IPS-20b (cell line): ENCODE measurements at regions not wholly inside any gene's neighbourhood (a gene's known extent, or its start where the extent isn't known, plus 50 kb on each side); places are given as distances from the start of the nearest gene placed in this dataset.
"Not testable (repeated sequence)": the region's sequence is repeated elsewhere in the genome, so short reads cannot be mapped to it uniquely, and the experiment has no call there.

ENCODE experiments used
- H3K27ac ChIP-seq: one replicate; pipeline ENCODE4 v1.5.1; 2013; ENCODE audit warnings: low read length
- H3K27me3 ChIP-seq: 2 replicates; pipeline ENCODE4 v1.6.1; 2013; ENCODE audit warnings: mild to moderate bottlenecking, low read length, inconsistent platforms; ENCODE audit not compliant: insufficient read depth
- H3K36me3 ChIP-seq: 2 replicates; pipeline ENCODE4 v1.6.1; 2013; ENCODE audit warnings: low read depth, mild to moderate bottlenecking, inconsistent platforms, low read length, moderate library complexity; ENCODE audit not compliant: insufficient read depth
- H3K4me1 ChIP-seq: 2 replicates; pipeline ENCODE4 v1.6.1; 2013; ENCODE audit warnings: mild to moderate bottlenecking, control low read depth, inconsistent platforms, low read length, moderate library complexity; ENCODE audit not compliant: insufficient read depth
- H3K4me3 ChIP-seq: 2 replicates; pipeline ENCODE4 v1.5.1; 2013; ENCODE audit warnings: mild to moderate bottlenecking, low read length, inconsistent platforms
- H3K9ac ChIP-seq: 2 replicates; pipeline ENCODE4 v1.6.1; 2013; ENCODE audit warnings: low read depth, mild to moderate bottlenecking, inconsistent platforms, low read length, moderate library complexity
- H3K9me3 ChIP-seq: 2 replicates; pipeline ENCODE4 v1.6.1; 2013; ENCODE audit warnings: mild to moderate bottlenecking, low read depth, low read length, inconsistent platforms; ENCODE audit not compliant: insufficient read depth

DNA sequence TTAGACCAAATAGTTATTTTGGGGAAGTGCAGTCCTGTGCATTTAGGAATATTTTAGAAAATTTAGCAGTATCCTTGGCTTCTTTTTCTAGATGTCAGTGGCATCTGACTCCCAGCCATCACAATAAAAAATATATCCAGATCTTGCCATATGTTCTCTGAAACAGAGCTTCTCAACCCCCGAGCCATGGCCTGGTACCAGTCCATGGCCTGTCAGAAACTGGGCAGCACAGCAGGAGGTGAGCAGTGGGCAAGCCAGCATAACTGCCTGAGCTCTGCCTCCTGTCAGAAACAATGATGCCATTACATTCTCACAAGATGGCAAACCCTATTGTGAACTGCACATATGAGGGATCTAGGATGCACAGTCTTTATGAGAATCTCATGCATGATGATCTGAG is 480.0 kb downstream of the LRRIQ3 start:
- no peaks in the 10 kb centered on the region for H3K9me3 ChIP-seq
- no peak overlapping the region for H3K9ac ChIP-seq
- no peak overlapping the region for H3K4me3 ChIP-seq

GRCh38 chr1:73711089-73711488 is 486.9 kb downstream of the LRRIQ3 start:
- H3K4me3 ChIP-seq: no peak overlapping the region
- H3K9me3 ChIP-seq: no peaks in the 10 kb centered on the region
- H3K27me3 ChIP-seq: no peaks in the 10 kb centered on the region
- no peak overlapping the region for H3K9ac ChIP-seq
- no peaks in the 10 kb centered on the region for H3K36me3 ChIP-seq
- H3K4me1 ChIP-seq: no peaks in the 10 kb centered on the region
- no peak overlapping the region for H3K27ac ChIP-seq

More for the DNA sequence above, 480.0 kb downstream of the LRRIQ3 start:
- H3K36me3 ChIP-seq: no peaks in the 10 kb centered on the region
- no peak overlapping the region for H3K27ac ChIP-seq
- H3K27me3 ChIP-seq: no peaks in the 10 kb centered on the region
- no peaks in the 10 kb centered on the region for H3K4me1 ChIP-seq

- Histone ChIP-seq H3K9ac (no peak overlapping the region), H3K9me3 (no peaks in the 10 kb centered on the region), H3K27ac (no peak overlapping the region), H3K36me3 (no peaks in the 10 kb centered on the region), H3K4me1 (no peaks in the 10 kb centered on the region; the same call in 1 of the 2 replicates), H3K27me3 (no peaks in the 10 kb centered on the region), H3K4me3 (no peak overlapping the region)
These were observed 496.1 kb downstream of the LRRIQ3 start for GRCh38 chr1:73701826-73702225.

GRCh38 chr1:73676186-73676585 is 521.8 kb downstream of the LRRIQ3 start:
- Histone ChIP-seq H3K36me3 (no peaks in the 10 kb centered on the region), H3K27me3 (no peaks in the 10 kb centered on the region), H3K4me3 (no peak overlapping the region), H3K9ac (no peak overlapping the region), H3K9me3 (no peaks in the 10 kb centered on the region), H3K27ac (no peak overlapping the region), H3K4me1 (no peaks in the 10 kb centered on the region)

GRCh38 chr1:73674945-73675561 is 522.9 kb downstream of the LRRIQ3 start:
- Histone ChIP-seq H3K4me1 (no peaks in the 10 kb centered on the region), H3K27me3 (no peaks in the 10 kb centered on the region), H3K27ac (no peak overlapping the region), H3K4me3 (no peak overlapping the region), H3K36me3 (no peaks in the 10 kb centered on the region), H3K9me3 (no peaks in the 10 kb centered on the region), H3K9ac (no peak overlapping the region)

GRCh38 chr1:73673971-73674370 is 524.0 kb downstream of the LRRIQ3 start:
- Histone ChIP-seq H3K4me3 (no peak overlapping the region), H3K36me3 (no peaks in the 10 kb centered on the region), H3K27me3 (no peaks in the 10 kb centered on the region), H3K9ac (no peak overlapping the region), H3K27ac (no peak overlapping the region), H3K9me3 (no peaks in the 10 kb centered on the region), H3K4me1 (no peaks in the 10 kb centered on the region)

DNA sequence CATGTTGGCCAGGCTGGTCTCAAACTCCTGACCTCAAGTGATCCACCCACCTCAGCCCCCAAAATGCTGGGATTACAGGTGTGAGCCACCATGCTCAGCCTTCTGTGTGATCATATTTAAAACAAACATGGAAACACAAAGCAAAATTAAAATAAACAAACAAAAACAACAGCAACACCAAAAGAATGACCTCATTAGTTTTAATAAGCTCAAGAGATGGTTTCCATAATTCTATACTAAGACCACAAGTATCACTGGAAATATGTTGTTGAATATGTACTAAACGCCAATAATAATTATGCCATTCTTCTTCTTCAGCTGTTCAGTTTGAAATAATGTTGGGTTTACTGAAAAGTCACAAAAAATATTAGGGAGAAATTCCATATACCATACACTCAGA is 526.4 kb downstream of the LRRIQ3 start:
- H3K4me3 ChIP-seq: no peak overlapping the region
- H3K27ac ChIP-seq: no peak overlapping the region
- H3K27me3 ChIP-seq: no peaks in the 10 kb centered on the region
- H3K4me1 ChIP-seq: no peaks in the 10 kb centered on the region
- H3K9ac ChIP-seq: no peak overlapping the region
- H3K9me3 ChIP-seq: peaks cover 13% of the 10 kb centered on the region; the same call in 1 of the 2 replicates
- no peaks in the 10 kb centered on the region for H3K36me3 ChIP-seq

- H3K27me3 ChIP-seq, H3K36me3 ChIP-seq, H3K9ac ChIP-seq, H3K4me1 ChIP-seq, H3K27ac ChIP-seq, H3K4me3 ChIP-seq: not testable (repeated sequence)
- peaks cover 13% of the 10 kb centered on the region; the same call in 1 of the 2 replicates for H3K9me3 ChIP-seq
These were observed 530.0 kb downstream of the LRRIQ3 start for GRCh38 chr1:73667959-73668358.

DNA sequence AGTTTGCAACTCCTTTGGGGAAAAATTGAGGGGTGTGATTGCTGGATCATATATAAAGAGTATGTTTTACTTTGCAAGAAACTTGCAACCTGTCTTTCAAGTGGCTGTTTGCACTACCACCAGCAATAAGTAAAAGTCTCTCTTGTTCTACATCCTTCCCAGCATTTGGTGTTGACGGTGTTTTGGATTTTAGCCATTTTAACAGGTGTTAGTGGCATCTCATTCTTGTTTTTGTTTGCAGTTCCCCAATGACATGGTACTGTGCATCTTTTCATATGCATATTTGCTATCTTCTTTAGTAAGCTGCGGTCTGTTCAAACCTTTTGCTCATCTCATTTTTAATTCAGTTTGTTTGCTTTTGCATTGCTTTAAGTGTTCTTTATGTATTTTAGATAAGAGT is 535.5 kb downstream of the LRRIQ3 start:
- Histone ChIP-seq H3K9me3 (peaks cover 8% of the 10 kb centered on the region; the same call in 1 of the 2 replicates), H3K9ac (no peak overlapping the region), H3K36me3 (no peaks in the 10 kb centered on the region), H3K4me1 (no peaks in the 10 kb centered on the region; the same call in 1 of the 2 replicates), H3K4me3 (no peak overlapping the region), H3K27ac (no peak overlapping the region), H3K27me3 (no peaks in the 10 kb centered on the region)

GRCh38 chr1:73659136-73659535 is 538.8 kb downstream of the LRRIQ3 start:
- H3K27me3 ChIP-seq: no peaks in the 10 kb centered on the region
- H3K4me3 ChIP-seq: no peak overlapping the region
- no peak overlapping the region for H3K27ac ChIP-seq
- no peaks in the 10 kb centered on the region; the same call in 1 of the 2 replicates for H3K4me1 ChIP-seq
- H3K36me3 ChIP-seq: no peaks in the 10 kb centered on the region
- H3K9ac ChIP-seq: no peak overlapping the region
- H3K9me3 ChIP-seq: peaks cover 8% of the 10 kb centered on the region; the same call in 1 of the 2 replicates

DNA sequence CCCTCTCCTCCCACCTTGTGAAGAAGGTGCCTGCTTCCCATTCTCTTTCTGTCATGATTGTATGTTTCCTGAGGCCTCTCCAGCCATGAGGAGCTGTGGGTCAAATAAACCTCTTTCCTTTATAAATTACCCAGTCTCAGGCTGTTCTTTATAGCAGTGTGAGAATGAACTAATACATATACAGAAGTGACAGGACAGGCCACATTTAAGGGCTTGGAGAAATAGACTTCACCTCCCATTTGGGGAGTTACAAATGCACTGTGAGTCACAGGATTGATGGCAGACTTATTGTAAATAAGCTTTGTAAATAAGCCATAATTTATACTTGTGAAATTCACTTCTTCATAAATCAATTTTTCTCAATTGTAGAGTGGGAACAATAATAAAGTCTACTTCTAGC is 543.3 kb downstream of the LRRIQ3 start:
- H3K4me3 ChIP-seq: no peak overlapping the region
- no peaks in the 10 kb centered on the region for H3K36me3 ChIP-seq
- no peaks in the 10 kb centered on the region for H3K27me3 ChIP-seq
- 0 out of 2 replicates have a peak, but pooled peaks cover 2% of the 10 kb centered on the region for H3K9me3 ChIP-seq
- no peak overlapping the region for H3K27ac ChIP-seq
- H3K4me1 ChIP-seq: no peaks in the 10 kb centered on the region; the same call in 1 of the 2 replicates
- no peak overlapping the region for H3K9ac ChIP-seq

DNA sequence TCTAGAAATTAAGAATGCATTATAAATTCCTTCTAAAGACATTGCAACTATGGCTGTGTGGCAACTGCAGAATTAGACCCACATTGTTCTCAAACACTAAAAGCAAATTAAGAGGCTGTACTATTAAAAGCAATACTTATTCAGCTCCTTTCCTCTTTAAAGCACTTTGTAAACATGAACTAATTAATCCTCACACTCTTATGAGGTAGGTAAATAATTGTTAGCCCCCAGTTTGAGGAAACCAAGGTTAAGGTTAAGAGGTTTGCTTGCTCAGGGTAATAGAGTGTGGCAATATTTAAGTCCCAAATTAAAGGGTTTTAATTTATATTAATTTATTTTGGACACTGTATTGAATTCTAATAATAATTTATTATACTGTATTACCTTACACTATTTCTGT is 553.8 kb downstream of the LRRIQ3 start:
- Histone ChIP-seq H3K4me1 (no peaks in the 10 kb centered on the region), H3K9me3 (no peaks in the 10 kb centered on the region), H3K9ac (no peak overlapping the region), H3K27me3 (no peaks in the 10 kb centered on the region), H3K36me3 (no peaks in the 10 kb centered on the region), H3K4me3 (no peak overlapping the region), H3K27ac (no peak overlapping the region)
